GM12891 (cell line): ENCODE measurements at regions not wholly inside any gene's neighbourhood (a gene's known extent, or its start where the extent isn't known, plus 50 kb on each side); places are given as distances from the start of the nearest gene placed in this dataset.

ENCODE experiments used
- POLR2AphosphoS5 ChIP-seq: IDR thresholded peaks from 2 replicates; pipeline ENCODE4 v1.6.1; 2011; ENCODE audit warnings: low read depth, low read length, control low read depth
- POU2F2 ChIP-seq: IDR thresholded peaks from 2 replicates; pipeline ENCODE4 v1.6.1; 2011; ENCODE audit warnings: low read depth, mild to moderate bottlenecking, control low read depth, low read length, moderate library complexity
- TAF1 ChIP-seq: IDR thresholded peaks from 2 replicates; pipeline ENCODE4 v1.6.1; 2011; ENCODE audit warnings: low read depth, low read length, control low read depth

GRCh38 chr12:76232013-76232412 is 116.2 kb downstream of the BBS10 start:
- no peak for TF ChIP-seq POU2F2
- TF ChIP-seq POLR2AphosphoS5, result no peak
- TF ChIP-seq TAF1, result no peak
